ENCODE measurements at regions not wholly inside any gene's neighbourhood (a gene's known extent, or its start where the extent isn't known, plus 50 kb on each side); places are given as distances from the start of the nearest gene placed in this dataset.

GRCh38 chr4:137253949-137254348 is 278.3 kb downstream of the PCDH18 start:
- H3K27ac ChIP-seq (ENCODE audit: low read depth, low read length), result no peak overlapping the region
- no peak overlapping the region for H3K4me2 ChIP-seq (ENCODE audit: low read length)
- no peaks in the 10 kb centered on the region for H3K4me1 ChIP-seq (ENCODE audit: control insufficient read depth, low read length)
- no peaks in the 10 kb centered on the region for H3F3A ChIP-seq (ENCODE audit: control insufficient read depth, insufficient read depth)
- H3K9me3 ChIP-seq (ENCODE audit: control insufficient read depth, insufficient read depth, low read length), result no peaks in the 10 kb centered on the region
- no peak overlapping the region for H3K4me3 ChIP-seq (ENCODE audit: low read length)
- H3K36me3 ChIP-seq (ENCODE audit: control insufficient read depth, low read length), result no peaks in the 10 kb centered on the region
- H3K9me2 ChIP-seq (replicated peaks; ENCODE audit: control insufficient read depth, low read length), result no peaks in the 10 kb centered on the region
- no peaks in the 10 kb centered on the region for H4K20me1 ChIP-seq (ENCODE audit: control insufficient read depth, insufficient read depth, low read depth, low read length)
- H3K27me3 ChIP-seq (ENCODE audit: control insufficient read depth, low read length), result no peaks in the 10 kb centered on the region
- TF ChIP-seq, protein P1, sequence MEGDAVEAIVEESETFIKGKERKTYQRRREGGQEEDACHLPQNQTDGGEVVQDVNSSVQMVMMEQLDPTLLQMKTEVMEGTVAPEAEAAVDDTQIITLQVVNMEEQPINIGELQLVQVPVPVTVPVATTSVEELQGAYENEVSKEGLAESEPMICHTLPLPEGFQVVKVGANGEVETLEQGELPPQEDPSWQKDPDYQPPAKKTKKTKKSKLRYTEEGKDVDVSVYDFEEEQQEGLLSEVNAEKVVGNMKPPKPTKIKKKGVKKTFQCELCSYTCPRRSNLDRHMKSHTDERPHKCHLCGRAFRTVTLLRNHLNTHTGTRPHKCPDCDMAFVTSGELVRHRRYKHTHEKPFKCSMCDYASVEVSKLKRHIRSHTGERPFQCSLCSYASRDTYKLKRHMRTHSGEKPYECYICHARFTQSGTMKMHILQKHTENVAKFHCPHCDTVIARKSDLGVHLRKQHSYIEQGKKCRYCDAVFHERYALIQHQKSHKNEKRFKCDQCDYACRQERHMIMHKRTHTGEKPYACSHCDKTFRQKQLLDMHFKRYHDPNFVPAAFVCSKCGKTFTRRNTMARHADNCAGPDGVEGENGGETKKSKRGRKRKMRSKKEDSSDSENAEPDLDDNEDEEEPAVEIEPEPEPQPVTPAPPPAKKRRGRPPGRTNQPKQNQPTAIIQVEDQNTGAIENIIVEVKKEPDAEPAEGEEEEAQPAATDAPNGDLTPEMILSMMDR (IDR thresholded peaks at IDR 0.05; ENCODE audit: low read depth, low read length, poor library complexity, severe bottlenecking), result no peak
- no peak for TF ChIP-seq EZH2phosphoT487 (IDR thresholded peaks at IDR 0.05; ENCODE audit: borderline replicate concordance, low read length)
- H3K79me2 ChIP-seq (ENCODE audit: control insufficient read depth, low read length), result no peaks in the 10 kb centered on the region

DNA sequence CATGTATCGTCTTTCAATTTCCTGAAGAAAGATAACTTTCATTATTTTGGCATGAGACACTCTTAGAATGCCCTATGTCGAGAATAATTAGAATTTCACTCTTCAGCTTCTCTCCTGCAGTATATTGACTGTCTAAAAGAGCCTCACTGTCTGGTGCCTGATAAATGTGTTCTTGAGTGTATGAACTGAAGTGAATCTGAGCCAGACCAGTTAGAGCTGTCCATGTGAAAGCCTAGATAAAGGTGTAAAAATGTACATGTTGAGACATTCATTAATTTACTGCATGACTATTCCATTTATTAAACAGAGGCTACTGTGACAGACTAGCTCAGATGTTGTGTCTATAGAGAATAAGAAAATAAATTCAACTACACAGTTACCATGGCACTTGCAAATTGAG is 283.2 kb downstream of the PCDH18 start:
- no peaks in the 10 kb centered on the region for H4K20me1 ChIP-seq (ENCODE audit: control insufficient read depth, insufficient read depth, low read depth, low read length)
- H3K9me2 ChIP-seq (replicated peaks; ENCODE audit: control insufficient read depth, low read length), result no peaks in the 10 kb centered on the region
- no peaks in the 10 kb centered on the region for H3K79me2 ChIP-seq (ENCODE audit: control insufficient read depth, low read length)
- H3K27me3 ChIP-seq (ENCODE audit: control insufficient read depth, low read length), result no peaks in the 10 kb centered on the region
- H3K36me3 ChIP-seq (ENCODE audit: control insufficient read depth, low read length), result no peaks in the 10 kb centered on the region
- H3K4me1 ChIP-seq (ENCODE audit: control insufficient read depth, low read length), result no peaks in the 10 kb centered on the region
- no peak overlapping the region for H3K27ac ChIP-seq (ENCODE audit: low read depth, low read length)
- H3K4me2 ChIP-seq (ENCODE audit: low read length), result no peak overlapping the region
- no peak overlapping the region for H3K4me3 ChIP-seq (ENCODE audit: low read length)
- H3K9me3 ChIP-seq (ENCODE audit: control insufficient read depth, insufficient read depth, low read length), result no peaks in the 10 kb centered on the region
- no peak for TF ChIP-seq EZH2phosphoT487 (IDR thresholded peaks at IDR 0.05; ENCODE audit: borderline replicate concordance, low read length)
- H3F3A ChIP-seq (ENCODE audit: control insufficient read depth, insufficient read depth), result no peaks in the 10 kb centered on the region

- Histone ChIP-seq H4K20me1 (ENCODE audit: control insufficient read depth, insufficient read depth, low read depth, low read length) (no peaks in the 10 kb centered on the region), H3K4me2 (ENCODE audit: low read length) (no peak overlapping the region), H3K4me1 (ENCODE audit: control insufficient read depth, low read length) (no peaks in the 10 kb centered on the region), H3K27ac (ENCODE audit: low read depth, low read length) (no peak overlapping the region), H3K9me3 (ENCODE audit: control insufficient read depth, insufficient read depth, low read length) (no peaks in the 10 kb centered on the region), H3K27me3 (ENCODE audit: control insufficient read depth, low read length) (no peaks in the 10 kb centered on the region), H3K36me3 (ENCODE audit: control insufficient read depth, low read length) (no peaks in the 10 kb centered on the region), H3K9me2 (replicated peaks; ENCODE audit: control insufficient read depth, low read length) (no peaks in the 10 kb centered on the region), H3K79me2 (ENCODE audit: control insufficient read depth, low read length) (no peaks in the 10 kb centered on the region), H3K4me3 (ENCODE audit: low read length) (no peak overlapping the region), H3F3A (ENCODE audit: control insufficient read depth, insufficient read depth) (no peaks in the 10 kb centered on the region)
- TF ChIP-seq, protein P1 (IDR thresholded peaks at IDR 0.05; ENCODE audit: low read depth, low read length, poor library complexity, severe bottlenecking), result no peak
- TF ChIP-seq EZH2phosphoT487 (IDR thresholded peaks at IDR 0.05; ENCODE audit: borderline replicate concordance, low read length), result no peak
These were observed 293.7 kb downstream of the PCDH18 start for GRCh38 chr4:137238456-137239162.

DNA sequence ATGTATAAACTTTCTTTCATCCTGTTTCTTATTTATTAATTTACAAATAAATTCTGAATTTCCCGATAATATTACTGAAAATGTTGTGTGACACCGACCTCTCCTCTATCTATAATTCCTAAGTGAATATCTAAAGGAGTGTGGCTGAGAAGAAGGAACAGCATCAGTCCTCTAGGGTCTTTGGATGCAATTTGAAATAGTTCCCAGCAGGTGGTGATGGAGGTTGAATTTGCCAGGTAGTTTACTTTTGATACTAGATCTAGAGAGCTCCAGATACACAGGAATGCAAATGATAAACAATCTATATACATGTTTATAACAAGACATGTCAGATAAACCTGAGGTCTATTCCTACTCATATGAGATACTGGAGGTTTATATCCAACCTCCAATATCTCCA is 305.4 kb downstream of the PCDH18 start:
- no peaks in the 10 kb centered on the region for H3F3A ChIP-seq (ENCODE audit: control insufficient read depth, insufficient read depth)
- no peak overlapping the region for H3K4me3 ChIP-seq (ENCODE audit: low read length)
- no peaks in the 10 kb centered on the region for H3K9me3 ChIP-seq (ENCODE audit: control insufficient read depth, insufficient read depth, low read length)
- no peaks in the 10 kb centered on the region for H3K9me2 ChIP-seq (replicated peaks; ENCODE audit: control insufficient read depth, low read length)
- H3K27ac ChIP-seq (ENCODE audit: low read depth, low read length), result no peak overlapping the region
- TF ChIP-seq, protein P1 (IDR thresholded peaks at IDR 0.05; ENCODE audit: low read depth, low read length, poor library complexity, severe bottlenecking), result no peak
- no peak for TF ChIP-seq EZH2phosphoT487 (IDR thresholded peaks at IDR 0.05; ENCODE audit: borderline replicate concordance, low read length)
- no peaks in the 10 kb centered on the region for H4K20me1 ChIP-seq (ENCODE audit: control insufficient read depth, insufficient read depth, low read depth, low read length)
- no peaks in the 10 kb centered on the region for H3K36me3 ChIP-seq (ENCODE audit: control insufficient read depth, low read length)
- no peaks in the 10 kb centered on the region for H3K4me1 ChIP-seq (ENCODE audit: control insufficient read depth, low read length)
- H3K4me2 ChIP-seq (ENCODE audit: low read length), result no peak overlapping the region
- H3K79me2 ChIP-seq (ENCODE audit: control insufficient read depth, low read length), result no peaks in the 10 kb centered on the region
- H3K27me3 ChIP-seq (ENCODE audit: control insufficient read depth, low read length), result no peaks in the 10 kb centered on the region
